GM23338 (cell line): ENCODE measurements at regions not wholly inside any gene's neighbourhood (a gene's known extent, or its start where the extent isn't known, plus 50 kb on each side); places are given as distances from the start of the nearest gene placed in this dataset.

Experiments used
- ATAC-seq: fragments of 200-7000 bp; cut with Tn5 transposase; 3 replicates; pipeline ENCODE4 v1.9.1; 2020
- DNase-seq: peaks from one replicate; pipeline ENCODE4 v3.0.0-alpha.2; 2015; ENCODE audit warnings: low spot score
- H2AFZ ChIP-seq: fragments of 200-600 bp; sonication (generic); 2 replicates; pipeline ENCODE4 v1.8.0; 2016; ENCODE audit warnings: antibody characterized with exemption, mild to moderate bottlenecking, moderate library complexity
- H3F3A ChIP-seq: fragments of 200-600 bp; sonication (generic); replicated peaks from 2 replicates; pipeline ENCODE4 v1.8.0; 2017; ENCODE audit warnings: antibody characterized with exemption, mixed run types, low read depth
- H3K27ac ChIP-seq: fragments of 200-600 bp; sonication (generic); 2 replicates; pipeline ENCODE4 v1.6.1; 2016; ENCODE audit warnings: low read depth
- H3K27me3 ChIP-seq: fragments of 200-600 bp; sonication (generic); 2 replicates; pipeline ENCODE4 v1.8.0; 2016; ENCODE audit warnings: mild to moderate bottlenecking, mixed run types, moderate library complexity; ENCODE audit not compliant: insufficient read depth
- H3K36me3 ChIP-seq: fragments of 200-600 bp; sonication (generic); 2 replicates; pipeline ENCODE4 v1.8.0; 2016; ENCODE audit warnings: mild to moderate bottlenecking; ENCODE audit not compliant: insufficient read depth
- H3K4me1 ChIP-seq: fragments of 200-600 bp; sonication (generic); 2 replicates; pipeline ENCODE4 v1.8.0; 2016; ENCODE audit warnings: mild to moderate bottlenecking, moderate library complexity; ENCODE audit not compliant: insufficient read depth
- H3K4me2 ChIP-seq: fragments of 200-600 bp; sonication (generic); 2 replicates; pipeline ENCODE4 v1.7.1; 2017; ENCODE audit warnings: mixed run types
- H3K4me3 ChIP-seq: fragments of 200-600 bp; sonication (generic); 2 replicates; pipeline ENCODE4 v1.6.1; 2016; ENCODE audit warnings: mixed run types
- H3K79me2 ChIP-seq: fragments of 200-600 bp; sonication (generic); replicated peaks from 2 replicates; pipeline ENCODE4 v1.8.0; 2017; ENCODE audit warnings: mild to moderate bottlenecking; ENCODE audit not compliant: insufficient read depth
- H3K9me2 ChIP-seq: fragments of 200-600 bp; sonication (generic); 2 replicates; pipeline ENCODE4 v1.8.0; 2017; ENCODE audit not compliant: insufficient read depth
- H4K20me1 ChIP-seq: fragments of 200-600 bp; sonication (generic); replicated peaks from 2 replicates; pipeline ENCODE4 v1.8.0; 2017; ENCODE audit warnings: mild to moderate bottlenecking; ENCODE audit not compliant: insufficient read depth
- H3K27ac Mint-ChIP-seq: 2 replicates; pipeline ENCODE4 v1.8.0; 2020; ENCODE audit warnings: inconsistent platforms, mild to moderate bottlenecking, moderate library complexity, mixed read lengths
- H3K27me3 Mint-ChIP-seq: 3 replicates; pipeline ENCODE4 v1.8.0; 2022; ENCODE audit warnings: low read depth, mild to moderate bottlenecking, moderate library complexity, mixed read lengths, inconsistent platforms; ENCODE audit not compliant: insufficient read depth, poor library complexity
- H3K36me3 Mint-ChIP-seq: 3 replicates; pipeline ENCODE4 v1.8.0; 2021; ENCODE audit warnings: low read depth, mild to moderate bottlenecking, inconsistent platforms, moderate library complexity, mixed read lengths
- H3K4me1 Mint-ChIP-seq: 3 replicates; pipeline ENCODE4 v1.8.0; 2020; ENCODE audit warnings: mild to moderate bottlenecking, inconsistent platforms, mixed read lengths
- H3K4me3 Mint-ChIP-seq: 3 replicates; pipeline ENCODE4 v1.8.0; 2021; ENCODE audit warnings: moderate library complexity, mild to moderate bottlenecking, inconsistent platforms, mixed read lengths
- H3K9me3 Mint-ChIP-seq: 3 replicates; pipeline ENCODE4 v1.8.0; 2020; ENCODE audit warnings: moderate library complexity, mild to moderate bottlenecking, inconsistent platforms, mixed read lengths
- CREB1 ChIP-seq: fragments of 250-450 bp; sonication (Bioruptor Pico); IDR thresholded peaks from 2 replicates; pipeline ENCODE4 v1.5.0; 2020; ENCODE audit warnings: low read depth, mild to moderate bottlenecking, moderate library complexity
- EZH2 ChIP-seq: fragments of 200-600 bp; sonication (generic); IDR thresholded peaks from one replicate; pipeline ENCODE4 v1.8.0; 2017; ENCODE audit warnings: antibody characterized with exemption, mild to moderate bottlenecking, low read depth; ENCODE audit not compliant: unreplicated experiment
- EZH2phosphoT487 ChIP-seq: fragments of 200-600 bp; sonication (generic); IDR thresholded peaks from one replicate; pipeline ENCODE4 v1.8.1; 2018; ENCODE audit warnings: antibody characterized with exemption; ENCODE audit not compliant: unreplicated experiment
- JUNB ChIP-seq: IDR thresholded peaks from one replicate; pipeline ENCODE4 v1.6.1; 2016; ENCODE audit warnings: antibody characterized with exemption; ENCODE audit not compliant: unreplicated experiment
- NANOG ChIP-seq: IDR thresholded peaks from 2 replicates; pipeline ENCODE4 v1.6.1; 2016; ENCODE audit warnings: antibody characterized with exemption, borderline replicate concordance
- POLR2AphosphoS5 ChIP-seq: IDR thresholded peaks from 2 replicates; pipeline ENCODE4 v1.6.1; 2016; ENCODE audit warnings: antibody characterized with exemption, low read depth
- STAT1 ChIP-seq: IDR thresholded peaks from one replicate; pipeline ENCODE4 v1.6.1; 2016; ENCODE audit warnings: antibody characterized with exemption; ENCODE audit not compliant: unreplicated experiment
- ZNF114 ChIP-seq: fragments of 250-450 bp; sonication (Bioruptor Pico); IDR thresholded peaks from 2 replicates; pipeline ENCODE4 v1.5.0; 2020; ENCODE audit warnings: mild to moderate bottlenecking, moderate library complexity
- ZNF331 ChIP-seq: fragments of 250-450 bp; sonication (Bioruptor Pico); IDR thresholded peaks from 2 replicates; pipeline ENCODE4 v1.5.0; 2020; ENCODE audit warnings: low read depth, mild to moderate bottlenecking, moderate library complexity
- TF ChIP-seq, protein P1 (sequence below), 2 experiments: fragments of 200-600 bp in 1 of 2; sonication (generic) in 1 of 2; conservative IDR thresholded peaks; 2 replicates each; pipeline versions ENCODE4 v1.5.1 to v1.6.1; 2016 to 2017; ENCODE audit warnings: antibody characterized with exemption in 2 of 2, low read depth in 2 of 2, mild to moderate bottlenecking in 2 of 2, moderate library complexity in 1 of 2
- TF ChIP-seq, protein P2 (sequence below): fragments of 250-450 bp; sonication (Bioruptor Pico); IDR thresholded peaks from 2 replicates; pipeline ENCODE4 v1.5.0; 2020; ENCODE audit warnings: mild to moderate bottlenecking, moderate library complexity
- TF ChIP-seq, protein P3 (sequence below): IDR thresholded peaks from 2 replicates; pipeline ENCODE4 v1.6.1; 2016; ENCODE audit warnings: antibody characterized with exemption
- TF ChIP-seq, protein P4 (sequence below): IDR thresholded peaks from one replicate; pipeline ENCODE4 v1.6.1; 2018; ENCODE audit warnings: antibody characterized with exemption; ENCODE audit not compliant: unreplicated experiment

DNA sequence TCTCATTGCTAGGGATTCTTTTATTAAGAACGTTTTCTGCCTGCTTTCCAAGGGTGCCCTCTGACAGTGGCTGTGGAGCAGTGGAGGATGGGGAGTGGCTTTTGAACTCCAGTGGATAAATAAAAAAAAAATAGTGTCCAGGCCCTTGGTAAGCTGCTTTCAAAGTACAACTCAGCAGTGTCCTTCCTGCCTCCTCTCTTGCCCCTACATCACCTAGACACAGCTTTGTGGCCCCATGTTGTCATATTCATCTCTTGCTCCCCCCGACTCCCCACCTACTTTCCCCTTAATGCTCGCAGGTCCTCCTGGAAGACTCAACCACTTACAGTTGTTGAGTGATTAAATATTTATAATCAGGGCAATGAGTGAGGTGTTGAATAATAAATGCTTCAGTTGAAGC lies 880.9 kb downstream of the BCL11B start:
- Mint-ChIP-seq H3K36me3 (peaks cover 7% of the 10 kb centered on the region; the same call in 2 of the 3 replicates), H3K27ac (no peak overlapping the region), H3K27me3 (peaks cover 3% of the 10 kb centered on the region), H3K9me3 (peaks cover 17% of the 10 kb centered on the region), H3K4me1 (no peaks in the 10 kb centered on the region), H3K4me3 (no peak overlapping the region)
- Histone ChIP-seq H3K4me1 (no peaks in the 10 kb centered on the region), H3K4me2 (no peak overlapping the region), H3K4me3 (no peak overlapping the region), H2AFZ (no peak overlapping the region), H3K9me2 (0 out of 2 replicates have a peak, but pooled peaks cover 4% of the 10 kb centered on the region), H3K27me3 (no peaks in the 10 kb centered on the region), H4K20me1 (no peaks in the 10 kb centered on the region), H3K27ac (no peak overlapping the region), H3F3A (no peaks in the 10 kb centered on the region), H3K79me2 (no peaks in the 10 kb centered on the region), H3K36me3 (no peaks in the 10 kb centered on the region)
- ATAC-seq (no peak), DNase-seq (no peak)
- TF ChIP-seq ZNF331 (CRISPR knock-in tag) (no peak), JUNB (no peak), EZH2 (no peak), ZNF114 (CRISPR knock-in tag) (no peak), EZH2phosphoT487 (no peak), CREB1 (CRISPR knock-in tag) (no peak), POLR2AphosphoS5 (no peak), STAT1 (no peak), NANOG (no peak)
- TF ChIP-seq, protein P1, sequence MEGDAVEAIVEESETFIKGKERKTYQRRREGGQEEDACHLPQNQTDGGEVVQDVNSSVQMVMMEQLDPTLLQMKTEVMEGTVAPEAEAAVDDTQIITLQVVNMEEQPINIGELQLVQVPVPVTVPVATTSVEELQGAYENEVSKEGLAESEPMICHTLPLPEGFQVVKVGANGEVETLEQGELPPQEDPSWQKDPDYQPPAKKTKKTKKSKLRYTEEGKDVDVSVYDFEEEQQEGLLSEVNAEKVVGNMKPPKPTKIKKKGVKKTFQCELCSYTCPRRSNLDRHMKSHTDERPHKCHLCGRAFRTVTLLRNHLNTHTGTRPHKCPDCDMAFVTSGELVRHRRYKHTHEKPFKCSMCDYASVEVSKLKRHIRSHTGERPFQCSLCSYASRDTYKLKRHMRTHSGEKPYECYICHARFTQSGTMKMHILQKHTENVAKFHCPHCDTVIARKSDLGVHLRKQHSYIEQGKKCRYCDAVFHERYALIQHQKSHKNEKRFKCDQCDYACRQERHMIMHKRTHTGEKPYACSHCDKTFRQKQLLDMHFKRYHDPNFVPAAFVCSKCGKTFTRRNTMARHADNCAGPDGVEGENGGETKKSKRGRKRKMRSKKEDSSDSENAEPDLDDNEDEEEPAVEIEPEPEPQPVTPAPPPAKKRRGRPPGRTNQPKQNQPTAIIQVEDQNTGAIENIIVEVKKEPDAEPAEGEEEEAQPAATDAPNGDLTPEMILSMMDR (conservative IDR thresholded peaks at IDR 0.05; ENCODE audit: low read depth in 2 of 2): no peak
- TF ChIP-seq, protein P2, sequence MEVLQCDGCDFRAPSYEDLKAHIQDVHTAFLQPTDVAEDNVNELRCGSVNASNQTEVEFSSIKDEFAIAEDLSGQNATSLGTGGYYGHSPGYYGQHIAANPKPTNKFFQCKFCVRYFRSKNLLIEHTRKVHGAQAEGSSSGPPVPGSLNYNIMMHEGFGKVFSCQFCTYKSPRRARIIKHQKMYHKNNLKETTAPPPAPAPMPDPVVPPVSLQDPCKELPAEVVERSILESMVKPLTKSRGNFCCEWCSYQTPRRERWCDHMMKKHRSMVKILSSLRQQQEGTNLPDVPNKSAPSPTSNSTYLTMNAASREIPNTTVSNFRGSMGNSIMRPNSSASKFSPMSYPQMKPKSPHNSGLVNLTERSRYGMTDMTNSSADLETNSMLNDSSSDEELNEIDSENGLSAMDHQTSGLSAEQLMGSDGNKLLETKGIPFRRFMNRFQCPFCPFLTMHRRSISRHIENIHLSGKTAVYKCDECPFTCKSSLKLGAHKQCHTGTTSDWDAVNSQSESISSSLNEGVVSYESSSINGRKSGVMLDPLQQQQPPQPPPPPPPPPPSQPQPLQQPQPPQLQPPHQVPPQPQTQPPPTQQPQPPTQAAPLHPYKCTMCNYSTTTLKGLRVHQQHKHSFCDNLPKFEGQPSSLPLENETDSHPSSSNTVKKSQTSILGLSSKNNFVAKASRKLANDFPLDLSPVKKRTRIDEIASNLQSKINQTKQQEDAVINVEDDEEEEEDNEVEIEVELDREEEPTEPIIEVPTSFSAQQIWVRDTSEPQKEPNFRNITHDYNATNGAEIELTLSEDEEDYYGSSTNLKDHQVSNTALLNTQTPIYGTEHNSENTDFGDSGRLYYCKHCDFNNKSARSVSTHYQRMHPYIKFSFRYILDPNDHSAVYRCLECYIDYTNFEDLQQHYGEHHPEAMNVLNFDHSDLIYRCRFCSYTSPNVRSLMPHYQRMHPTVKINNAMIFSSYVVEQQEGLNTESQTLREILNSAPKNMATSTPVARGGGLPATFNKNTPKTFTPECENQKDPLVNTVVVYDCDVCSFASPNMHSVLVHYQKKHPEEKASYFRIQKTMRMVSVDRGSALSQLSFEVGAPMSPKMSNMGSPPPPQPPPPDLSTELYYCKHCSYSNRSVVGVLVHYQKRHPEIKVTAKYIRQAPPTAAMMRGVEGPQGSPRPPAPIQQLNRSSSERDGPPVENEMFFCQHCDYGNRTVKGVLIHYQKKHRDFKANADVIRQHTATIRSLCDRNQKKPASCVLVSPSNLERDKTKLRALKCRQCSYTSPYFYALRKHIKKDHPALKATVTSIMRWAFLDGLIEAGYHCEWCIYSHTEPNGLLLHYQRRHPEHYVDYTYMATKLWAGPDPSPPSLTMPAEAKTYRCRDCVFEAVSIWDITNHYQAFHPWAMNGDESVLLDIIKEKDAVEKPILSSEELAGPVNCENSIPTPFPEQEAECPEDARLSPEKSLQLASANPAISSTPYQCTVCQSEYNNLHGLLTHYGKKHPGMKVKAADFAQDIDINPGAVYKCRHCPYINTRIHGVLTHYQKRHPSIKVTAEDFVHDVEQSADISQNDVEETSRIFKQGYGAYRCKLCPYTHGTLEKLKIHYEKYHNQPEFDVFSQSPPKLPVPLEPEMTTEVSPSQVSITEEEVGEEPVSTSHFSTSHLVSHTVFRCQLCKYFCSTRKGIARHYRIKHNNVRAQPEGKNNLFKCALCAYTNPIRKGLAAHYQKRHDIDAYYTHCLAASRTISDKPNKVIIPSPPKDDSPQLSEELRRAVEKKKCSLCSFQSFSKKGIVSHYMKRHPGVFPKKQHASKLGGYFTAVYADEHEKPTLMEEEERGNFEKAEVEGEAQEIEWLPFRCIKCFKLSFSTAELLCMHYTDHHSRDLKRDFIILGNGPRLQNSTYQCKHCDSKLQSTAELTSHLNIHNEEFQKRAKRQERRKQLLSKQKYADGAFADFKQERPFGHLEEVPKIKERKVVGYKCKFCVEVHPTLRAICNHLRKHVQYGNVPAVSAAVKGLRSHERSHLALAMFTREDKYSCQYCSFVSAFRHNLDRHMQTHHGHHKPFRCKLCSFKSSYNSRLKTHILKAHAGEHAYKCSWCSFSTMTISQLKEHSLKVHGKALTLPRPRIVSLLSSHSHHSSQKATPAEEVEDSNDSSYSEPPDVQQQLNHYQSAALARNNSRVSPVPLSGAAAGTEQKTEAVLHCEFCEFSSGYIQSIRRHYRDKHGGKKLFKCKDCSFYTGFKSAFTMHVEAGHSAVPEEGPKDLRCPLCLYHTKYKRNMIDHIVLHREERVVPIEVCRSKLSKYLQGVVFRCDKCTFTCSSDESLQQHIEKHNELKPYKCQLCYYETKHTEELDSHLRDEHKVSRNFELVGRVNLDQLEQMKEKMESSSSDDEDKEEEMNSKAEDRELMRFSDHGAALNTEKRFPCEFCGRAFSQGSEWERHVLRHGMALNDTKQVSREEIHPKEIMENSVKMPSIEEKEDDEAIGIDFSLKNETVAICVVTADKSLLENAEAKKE: no peak
- TF ChIP-seq, protein P3, sequence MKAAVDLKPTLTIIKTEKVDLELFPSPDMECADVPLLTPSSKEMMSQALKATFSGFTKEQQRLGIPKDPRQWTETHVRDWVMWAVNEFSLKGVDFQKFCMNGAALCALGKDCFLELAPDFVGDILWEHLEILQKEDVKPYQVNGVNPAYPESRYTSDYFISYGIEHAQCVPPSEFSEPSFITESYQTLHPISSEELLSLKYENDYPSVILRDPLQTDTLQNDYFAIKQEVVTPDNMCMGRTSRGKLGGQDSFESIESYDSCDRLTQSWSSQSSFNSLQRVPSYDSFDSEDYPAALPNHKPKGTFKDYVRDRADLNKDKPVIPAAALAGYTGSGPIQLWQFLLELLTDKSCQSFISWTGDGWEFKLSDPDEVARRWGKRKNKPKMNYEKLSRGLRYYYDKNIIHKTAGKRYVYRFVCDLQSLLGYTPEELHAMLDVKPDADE: no peak
- TF ChIP-seq, protein P4, sequence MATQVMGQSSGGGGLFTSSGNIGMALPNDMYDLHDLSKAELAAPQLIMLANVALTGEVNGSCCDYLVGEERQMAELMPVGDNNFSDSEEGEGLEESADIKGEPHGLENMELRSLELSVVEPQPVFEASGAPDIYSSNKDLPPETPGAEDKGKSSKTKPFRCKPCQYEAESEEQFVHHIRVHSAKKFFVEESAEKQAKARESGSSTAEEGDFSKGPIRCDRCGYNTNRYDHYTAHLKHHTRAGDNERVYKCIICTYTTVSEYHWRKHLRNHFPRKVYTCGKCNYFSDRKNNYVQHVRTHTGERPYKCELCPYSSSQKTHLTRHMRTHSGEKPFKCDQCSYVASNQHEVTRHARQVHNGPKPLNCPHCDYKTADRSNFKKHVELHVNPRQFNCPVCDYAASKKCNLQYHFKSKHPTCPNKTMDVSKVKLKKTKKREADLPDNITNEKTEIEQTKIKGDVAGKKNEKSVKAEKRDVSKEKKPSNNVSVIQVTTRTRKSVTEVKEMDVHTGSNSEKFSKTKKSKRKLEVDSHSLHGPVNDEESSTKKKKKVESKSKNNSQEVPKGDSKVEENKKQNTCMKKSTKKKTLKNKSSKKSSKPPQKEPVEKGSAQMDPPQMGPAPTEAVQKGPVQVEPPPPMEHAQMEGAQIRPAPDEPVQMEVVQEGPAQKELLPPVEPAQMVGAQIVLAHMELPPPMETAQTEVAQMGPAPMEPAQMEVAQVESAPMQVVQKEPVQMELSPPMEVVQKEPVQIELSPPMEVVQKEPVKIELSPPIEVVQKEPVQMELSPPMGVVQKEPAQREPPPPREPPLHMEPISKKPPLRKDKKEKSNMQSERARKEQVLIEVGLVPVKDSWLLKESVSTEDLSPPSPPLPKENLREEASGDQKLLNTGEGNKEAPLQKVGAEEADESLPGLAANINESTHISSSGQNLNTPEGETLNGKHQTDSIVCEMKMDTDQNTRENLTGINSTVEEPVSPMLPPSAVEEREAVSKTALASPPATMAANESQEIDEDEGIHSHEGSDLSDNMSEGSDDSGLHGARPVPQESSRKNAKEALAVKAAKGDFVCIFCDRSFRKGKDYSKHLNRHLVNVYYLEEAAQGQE: no peak
